SU-DHL-6 (cell line): ENCODE measurements at regions not wholly inside any gene's neighbourhood (a gene's known extent, or its start where the extent isn't known, plus 50 kb on each side); places are given as distances from the start of the nearest gene placed in this dataset.

ENCODE experiments used
- EZH2phosphoT487 ChIP-seq: fragments of 200-600 bp; sonication (generic), shearing (Covaris generic); conservative IDR thresholded peaks from 2 replicates; pipeline ENCODE4 v1.6.1; 2018; ENCODE audit warnings: mild to moderate bottlenecking, antibody characterized with exemption, low read length, moderate library complexity, mixed read lengths
- TF ChIP-seq, protein P1 (sequence below): fragments of 200-600 bp; sonication (generic); IDR thresholded peaks from one replicate; pipeline ENCODE4 v1.5.1; 2017; ENCODE audit warnings: antibody characterized with exemption, mild to moderate bottlenecking, low read length, moderate library complexity; ENCODE audit not compliant: insufficient read depth, poor library complexity, severe bottlenecking

DNA sequence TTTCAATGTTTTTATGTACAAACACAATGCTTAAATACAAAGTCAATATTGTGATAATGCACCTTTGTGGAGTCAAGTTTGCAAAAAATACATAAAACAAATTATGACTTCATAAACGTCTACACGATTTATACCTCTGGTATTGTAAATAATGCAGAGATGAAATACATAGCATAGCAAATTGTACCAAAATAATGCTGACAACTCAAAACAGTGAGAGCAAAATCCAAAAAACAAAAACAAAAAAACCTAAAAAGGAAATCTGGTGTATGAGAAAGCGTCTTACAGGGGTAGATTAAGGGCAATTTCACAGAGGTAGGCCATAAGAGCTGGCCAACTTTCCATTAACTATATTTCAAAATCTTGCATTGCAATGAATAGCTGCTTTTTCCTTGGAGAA, 161.5 kb upstream of the LRRC7 start:
- TF ChIP-seq, protein P1, sequence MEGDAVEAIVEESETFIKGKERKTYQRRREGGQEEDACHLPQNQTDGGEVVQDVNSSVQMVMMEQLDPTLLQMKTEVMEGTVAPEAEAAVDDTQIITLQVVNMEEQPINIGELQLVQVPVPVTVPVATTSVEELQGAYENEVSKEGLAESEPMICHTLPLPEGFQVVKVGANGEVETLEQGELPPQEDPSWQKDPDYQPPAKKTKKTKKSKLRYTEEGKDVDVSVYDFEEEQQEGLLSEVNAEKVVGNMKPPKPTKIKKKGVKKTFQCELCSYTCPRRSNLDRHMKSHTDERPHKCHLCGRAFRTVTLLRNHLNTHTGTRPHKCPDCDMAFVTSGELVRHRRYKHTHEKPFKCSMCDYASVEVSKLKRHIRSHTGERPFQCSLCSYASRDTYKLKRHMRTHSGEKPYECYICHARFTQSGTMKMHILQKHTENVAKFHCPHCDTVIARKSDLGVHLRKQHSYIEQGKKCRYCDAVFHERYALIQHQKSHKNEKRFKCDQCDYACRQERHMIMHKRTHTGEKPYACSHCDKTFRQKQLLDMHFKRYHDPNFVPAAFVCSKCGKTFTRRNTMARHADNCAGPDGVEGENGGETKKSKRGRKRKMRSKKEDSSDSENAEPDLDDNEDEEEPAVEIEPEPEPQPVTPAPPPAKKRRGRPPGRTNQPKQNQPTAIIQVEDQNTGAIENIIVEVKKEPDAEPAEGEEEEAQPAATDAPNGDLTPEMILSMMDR, result no peak
- no peak for TF ChIP-seq EZH2phosphoT487
